ENCODE measurements at regions not wholly inside any gene's neighbourhood (a gene's known extent, or its start where the extent isn't known, plus 50 kb on each side); places are given as distances from the start of the nearest gene placed in this dataset.

DNA sequence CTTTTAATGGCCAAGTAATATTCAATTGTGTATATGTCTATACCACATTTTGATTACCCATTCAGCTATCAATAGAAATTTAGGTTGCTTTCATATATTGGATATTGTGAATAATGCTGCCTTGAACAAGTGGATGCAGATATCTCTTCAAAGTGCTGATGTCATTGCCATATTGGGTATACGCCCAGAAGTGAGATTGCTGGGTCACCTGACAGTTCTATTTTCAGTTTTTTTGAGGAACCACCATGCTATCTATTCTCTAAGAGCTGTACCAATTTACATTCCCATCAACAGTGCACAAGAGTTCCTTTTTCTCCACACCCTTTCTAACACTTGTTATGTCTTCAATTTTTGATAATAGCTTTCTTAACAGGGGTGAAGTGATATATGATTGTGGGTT lies 306.9 kb downstream of the ZNF516 start:
- H3K9ac ChIP-seq (ENCODE audit: insufficient read depth in 1 of 2, low read depth in 2 of 2, low read length in 2 of 2) = no peak overlapping the region
- H3K4me2 ChIP-seq (ENCODE audit: insufficient read depth, low read length) = no peak overlapping the region
- H2AFZ ChIP-seq (ENCODE audit: low read depth, low read length) = no peak overlapping the region
- ATAC-seq (no peak), DNase-seq (ENCODE audit: extremely low read depth in 1 of 4, low spot score in 3 of 4) (no peak), FAIRE-seq (no peak)
- ChIA-PET POLR2A (no interaction called here), CTCF (ENCODE audit: low intra/inter-chr PET ratio) (no interaction called here)
- no peaks in the 10 kb centered on the region for H3K27me3 ChIP-seq (ENCODE audit: control insufficient read depth in 2 of 2, insufficient read depth in 2 of 2, low read length in 2 of 2)
- H3K4me1 ChIP-seq (replicated peaks in 1 of 2; ENCODE audit: control insufficient read depth in 2 of 2, insufficient read depth in 2 of 2, low read length in 2 of 2) = no peaks in the 10 kb centered on the region
- no peaks in the 10 kb centered on the region for H3K79me2 ChIP-seq (ENCODE audit: control insufficient read depth, insufficient read depth, low read length)
- intact Hi-C loops (cut with micrococcal nuclease) = no loop called here
- H4K20me1 ChIP-seq (replicated peaks; ENCODE audit: control insufficient read depth, insufficient read depth, low read length) = no peaks in the 10 kb centered on the region
- no peaks in the 10 kb centered on the region for H3K9me3 ChIP-seq (replicated peaks; ENCODE audit: control insufficient read depth, insufficient read depth, low read depth, low read length)
- 0% methylated on average over 1 of the region's 1 CpG for WGBS (ENCODE audit: insufficient coverage, low coverage, missing lambda C conversion rate)
- in situ Hi-C loops (cut with MboI) = no loop called here
- H3K36me3 ChIP-seq (ENCODE audit: control insufficient read depth, insufficient read depth, low read length) = no peaks in the 10 kb centered on the region
- H3K9me1 ChIP-seq (ENCODE audit: control insufficient read depth, insufficient read depth, low read length) = no peaks in the 10 kb centered on the region
- H3K27ac ChIP-seq (ENCODE audit: extremely low read depth, low read depth, low read length) = no peak overlapping the region
- no peak overlapping the region for H3K4me3 ChIP-seq
- BruUV-seq (replicated peaks) = no TSS peak
- no peak for TF ChIP-seq ZNF408 (CRISPR knock-in tag; IDR thresholded peaks at IDR 0.05; ENCODE audit: low read depth)
- TF ChIP-seq TEAD2 (tag; IDR thresholded peaks at IDR 0.05) = no peak
- no peak for TF ChIP-seq MAZ (CRISPR knock-in tag; conservative IDR thresholded peaks at IDR 0.05 in 1 of 2, IDR thresholded peaks at IDR 0.05 in 1 of 2)
- TF ChIP-seq, protein P1, sequence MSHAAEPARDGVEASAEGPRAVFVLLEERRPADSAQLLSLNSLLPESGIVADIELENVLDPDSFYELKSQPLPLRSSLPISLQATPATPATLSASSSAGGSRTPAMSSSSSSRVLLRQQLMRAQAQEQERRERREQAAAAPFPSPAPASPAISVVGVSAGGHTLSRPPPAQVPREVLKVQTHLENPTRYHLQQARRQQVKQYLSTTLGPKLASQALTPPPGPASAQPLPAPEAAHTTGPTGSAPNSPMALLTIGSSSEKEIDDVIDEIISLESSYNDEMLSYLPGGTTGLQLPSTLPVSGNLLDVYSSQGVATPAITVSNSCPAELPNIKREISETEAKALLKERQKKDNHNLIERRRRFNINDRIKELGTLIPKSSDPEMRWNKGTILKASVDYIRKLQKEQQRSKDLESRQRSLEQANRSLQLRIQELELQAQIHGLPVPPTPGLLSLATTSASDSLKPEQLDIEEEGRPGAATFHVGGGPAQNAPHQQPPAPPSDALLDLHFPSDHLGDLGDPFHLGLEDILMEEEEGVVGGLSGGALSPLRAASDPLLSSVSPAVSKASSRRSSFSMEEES (CRISPR knock-in tag; IDR thresholded peaks at IDR 0.05) = no peak
- no peak for TF ChIP-seq ZNF79 (CRISPR knock-in tag; IDR thresholded peaks at IDR 0.05; ENCODE audit: low read depth)
- TF ChIP-seq HDAC8 (tag; IDR thresholded peaks at IDR 0.05) = no peak
- TF ChIP-seq TCFL5 (CRISPR knock-in tag; conservative IDR thresholded peaks at IDR 0.05) = no peak
- no peak for TF ChIP-seq RAD21 (CRISPR knock-in tag; conservative IDR thresholded peaks at IDR 0.05 in 1 of 2, IDR thresholded peaks at IDR 0.05 in 1 of 2)
- TF ChIP-seq HNRNPLL (IDR thresholded peaks at IDR 0.05; ENCODE audit: low read depth, low read length, poor library complexity, severe bottlenecking) = no peak
- no peak for TF ChIP-seq KAT8 (IDR thresholded peaks at IDR 0.05; ENCODE audit: low read depth)
- TF ChIP-seq SOX6 (IDR thresholded peaks at IDR 0.05) = no peak
- no peak for TF ChIP-seq ELF4 (CRISPR knock-in tag; IDR thresholded peaks at IDR 0.05)
- TF ChIP-seq, protein P2, sequence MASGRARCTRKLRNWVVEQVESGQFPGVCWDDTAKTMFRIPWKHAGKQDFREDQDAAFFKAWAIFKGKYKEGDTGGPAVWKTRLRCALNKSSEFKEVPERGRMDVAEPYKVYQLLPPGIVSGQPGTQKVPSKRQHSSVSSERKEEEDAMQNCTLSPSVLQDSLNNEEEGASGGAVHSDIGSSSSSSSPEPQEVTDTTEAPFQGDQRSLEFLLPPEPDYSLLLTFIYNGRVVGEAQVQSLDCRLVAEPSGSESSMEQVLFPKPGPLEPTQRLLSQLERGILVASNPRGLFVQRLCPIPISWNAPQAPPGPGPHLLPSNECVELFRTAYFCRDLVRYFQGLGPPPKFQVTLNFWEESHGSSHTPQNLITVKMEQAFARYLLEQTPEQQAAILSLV (tag; IDR thresholded peaks at IDR 0.05) = no peak
- TF ChIP-seq, protein P3, sequence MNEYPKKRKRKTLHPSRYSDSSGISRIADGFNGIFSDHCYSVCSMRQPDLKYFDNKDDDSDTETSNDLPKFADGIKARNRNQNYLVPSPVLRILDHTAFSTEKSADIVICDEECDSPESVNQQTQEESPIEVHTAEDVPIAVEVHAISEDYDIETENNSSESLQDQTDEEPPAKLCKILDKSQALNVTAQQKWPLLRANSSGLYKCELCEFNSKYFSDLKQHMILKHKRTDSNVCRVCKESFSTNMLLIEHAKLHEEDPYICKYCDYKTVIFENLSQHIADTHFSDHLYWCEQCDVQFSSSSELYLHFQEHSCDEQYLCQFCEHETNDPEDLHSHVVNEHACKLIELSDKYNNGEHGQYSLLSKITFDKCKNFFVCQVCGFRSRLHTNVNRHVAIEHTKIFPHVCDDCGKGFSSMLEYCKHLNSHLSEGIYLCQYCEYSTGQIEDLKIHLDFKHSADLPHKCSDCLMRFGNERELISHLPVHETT (CRISPR knock-in tag; conservative IDR thresholded peaks at IDR 0.05 in 1 of 2, IDR thresholded peaks at IDR 0.05 in 1 of 2) = no peak
- TF ChIP-seq ZNF184 (CRISPR knock-in tag; IDR thresholded peaks at IDR 0.05) = no peak

All from K562 (cell line).